Activated naive CD4-positive, alpha-beta T cell treated with anti-CD3 and anti-CD28 coated beads, Interleukin-2, amount 50 U/mL, for 16 hours (primary cell): ENCODE measurements at regions not wholly inside any gene's neighbourhood (a gene's known extent, or its start where the extent isn't known, plus 50 kb on each side); places are given as distances from the start of the nearest gene placed in this dataset.
A peak's percentile ranks its signal among the peaks of the same experiment; 100 is the strongest.
"Not testable (repeated sequence)": the region's sequence is repeated elsewhere in the genome, so short reads cannot be mapped to it uniquely, and the experiment has no call there.

Experiments
- DNase-seq: peaks from one replicate; pipeline ENCODE4 v3.0.0-alpha.2; 2020

GRCh38 chr12:131591714-131592709 is 118.9 kb upstream of the SFSWAP start:
- DNase-seq = no peak

- DNase-seq = no peak
Observed at GRCh38 chr12:131592972-131593371, 117.9 kb upstream of the SFSWAP start.

GRCh38 chr12:131593406-131593805 is 117.5 kb upstream of the SFSWAP start:
- DNase-seq = no peak

- DNase-seq = no peak
Observed at GRCh38 chr12:131596115-131596514, 114.8 kb upstream of the SFSWAP start.

- no peak for DNase-seq
Observed at GRCh38 chr12:131597333-131597732, 113.6 kb upstream of the SFSWAP start.

GRCh38 chr12:131598717-131599116 is 112.2 kb upstream of the SFSWAP start:
- DNase-seq = no peak

- DNase-seq = no peak
Observed at GRCh38 chr12:131599190-131600159, 111.4 kb upstream of the SFSWAP start.

GRCh38 chr12:131600160-131600532 is 110.7 kb upstream of the SFSWAP start:
- DNase-seq = no peak

GRCh38 chr12:131601499-131601898 is 109.4 kb upstream of the SFSWAP start:
- not testable (repeated sequence) for DNase-seq

- no peak for DNase-seq
Observed at GRCh38 chr12:131603106-131603938, 107.6 kb upstream of the SFSWAP start.

- DNase-seq = peak; percentile 32
Observed at GRCh38 chr12:131603939-131604795, 106.7 kb upstream of the SFSWAP start.

GRCh38 chr12:131604859-131605258 is 106.0 kb upstream of the SFSWAP start:
- DNase-seq = no peak

GRCh38 chr12:131605304-131605829 is 105.5 kb upstream of the SFSWAP start:
- no peak for DNase-seq

GRCh38 chr12:131606218-131606901 is 104.5 kb upstream of the SFSWAP start:
- DNase-seq = no peak

GRCh38 chr12:131607658-131608447 is 103.0 kb upstream of the SFSWAP start:
- no peak for DNase-seq

GRCh38 chr12:131608740-131609690 is 101.9 kb upstream of the SFSWAP start:
- DNase-seq = peak; percentile 60

GRCh38 chr12:131609762-131610161 is 101.1 kb upstream of the SFSWAP start:
- no peak for DNase-seq

GRCh38 chr12:131610181-131610580 is 100.7 kb upstream of the SFSWAP start:
- DNase-seq = no peak

- no peak for DNase-seq
Observed at GRCh38 chr12:131610891-131611290, 100.0 kb upstream of the SFSWAP start.
